Endothelial cell (in vitro differentiated cells): ENCODE measurements at regions not wholly inside any gene's neighbourhood (a gene's known extent, or its start where the extent isn't known, plus 50 kb on each side); places are given as distances from the start of the nearest gene placed in this dataset.
"Not testable (repeated sequence)": the region's sequence is repeated elsewhere in the genome, so short reads cannot be mapped to it uniquely, and the experiment has no call there.

Experiments used
- DNase-seq: peaks from one replicate; pipeline ENCODE4 v3.0.0; 2021; ENCODE audit warnings: low spot score
- H3K27ac Mint-ChIP-seq: one replicate; pipeline ENCODE4 v1.8.0; 2021; ENCODE audit warnings: mixed read lengths, inconsistent platforms; ENCODE audit not compliant: unreplicated experiment
- H3K27me3 Mint-ChIP-seq: one replicate; pipeline ENCODE4 v1.8.0; 2021; ENCODE audit warnings: mild to moderate bottlenecking, moderate library complexity, mixed read lengths, inconsistent platforms; ENCODE audit not compliant: unreplicated experiment
- H3K36me3 Mint-ChIP-seq: one replicate; pipeline ENCODE4 v1.8.0; 2021; ENCODE audit warnings: mild to moderate bottlenecking, low read depth, mixed read lengths, inconsistent platforms; ENCODE audit not compliant: unreplicated experiment
- H3K4me1 Mint-ChIP-seq: one replicate; pipeline ENCODE4 v1.8.0; 2021; ENCODE audit warnings: mild to moderate bottlenecking, mixed read lengths, inconsistent platforms; ENCODE audit not compliant: unreplicated experiment
- H3K4me3 Mint-ChIP-seq: one replicate; pipeline ENCODE4 v1.8.0; 2021; ENCODE audit warnings: mild to moderate bottlenecking, mixed read lengths, inconsistent platforms; ENCODE audit not compliant: unreplicated experiment
- H3K9me3 Mint-ChIP-seq: one replicate; pipeline ENCODE4 v1.8.0; 2021; ENCODE audit warnings: mixed read lengths, inconsistent platforms; ENCODE audit not compliant: unreplicated experiment
- CTCF ChIP-seq: fragments of 200-600 bp; sonication (generic); IDR thresholded peaks from one replicate; pipeline ENCODE4 v1.5.0; 2021; ENCODE audit warnings: antibody characterized with exemption; ENCODE audit not compliant: unreplicated experiment

DNA sequence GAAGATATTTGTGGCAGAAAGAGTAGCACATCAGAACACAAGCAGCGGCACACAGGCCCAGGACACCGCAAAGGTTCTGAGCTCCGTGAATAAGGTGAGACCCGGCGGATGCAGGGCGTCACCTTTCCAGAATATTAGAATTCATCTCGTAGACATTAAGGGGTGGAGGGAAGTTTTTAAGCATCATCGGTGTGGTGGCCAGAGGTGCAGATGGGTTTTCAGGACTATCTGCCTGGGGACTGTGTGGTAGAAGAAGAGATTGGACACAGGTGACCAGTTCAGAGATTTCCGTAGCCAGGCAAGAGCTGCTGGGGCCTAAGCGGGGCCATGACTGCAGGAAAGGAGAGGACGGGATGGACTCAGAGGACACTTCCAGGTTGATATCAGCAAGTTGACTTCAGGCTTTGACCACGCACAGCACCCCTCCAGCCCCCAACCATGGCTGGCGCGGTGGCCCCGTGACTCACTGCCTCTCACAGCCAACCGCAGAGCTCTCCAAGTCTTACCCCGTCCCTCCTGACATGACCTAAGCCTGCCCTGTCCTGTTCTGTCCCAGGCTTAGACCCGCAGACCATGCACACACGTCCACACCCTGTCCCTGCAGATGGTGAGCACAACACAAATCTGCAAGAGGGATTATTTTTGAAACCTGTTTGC lies 97.2 kb downstream of the OAT start:
- no peak overlapping the region for H3K4me3 Mint-ChIP-seq
- H3K27ac Mint-ChIP-seq, result no peak overlapping the region
- DNase-seq, result no peak
- no peaks in the 10 kb centered on the region for H3K9me3 Mint-ChIP-seq
- H3K4me1 Mint-ChIP-seq, result peaks cover 5% of the 10 kb centered on the region
- no peaks in the 10 kb centered on the region for H3K36me3 Mint-ChIP-seq
- TF ChIP-seq CTCF, result no peak
- peaks cover 9% of the 10 kb centered on the region for H3K27me3 Mint-ChIP-seq

GRCh38 chr10:124320778-124321432 lies 97.8 kb downstream of the OAT start:
- H3K27ac Mint-ChIP-seq, result no peak overlapping the region
- no peak overlapping the region for H3K4me3 Mint-ChIP-seq
- peaks cover 5% of the 10 kb centered on the region for H3K4me1 Mint-ChIP-seq
- H3K36me3 Mint-ChIP-seq, result no peaks in the 10 kb centered on the region
- no peak for DNase-seq
- TF ChIP-seq CTCF, result no peak
- peaks cover 9% of the 10 kb centered on the region for H3K27me3 Mint-ChIP-seq
- H3K9me3 Mint-ChIP-seq, result no peaks in the 10 kb centered on the region

- DNase-seq, result no peak
- H3K27ac Mint-ChIP-seq, result no peak overlapping the region
- no peaks in the 10 kb centered on the region for H3K9me3 Mint-ChIP-seq
- H3K4me1 Mint-ChIP-seq, result peaks cover 5% of the 10 kb centered on the region
- H3K27me3 Mint-ChIP-seq, result peaks cover 9% of the 10 kb centered on the region
- no peak overlapping the region for H3K4me3 Mint-ChIP-seq
- no peaks in the 10 kb centered on the region for H3K36me3 Mint-ChIP-seq
- TF ChIP-seq CTCF, result no peak
Measured at GRCh38 chr10:124319926-124320391, 98.8 kb downstream of the OAT start.

DNA sequence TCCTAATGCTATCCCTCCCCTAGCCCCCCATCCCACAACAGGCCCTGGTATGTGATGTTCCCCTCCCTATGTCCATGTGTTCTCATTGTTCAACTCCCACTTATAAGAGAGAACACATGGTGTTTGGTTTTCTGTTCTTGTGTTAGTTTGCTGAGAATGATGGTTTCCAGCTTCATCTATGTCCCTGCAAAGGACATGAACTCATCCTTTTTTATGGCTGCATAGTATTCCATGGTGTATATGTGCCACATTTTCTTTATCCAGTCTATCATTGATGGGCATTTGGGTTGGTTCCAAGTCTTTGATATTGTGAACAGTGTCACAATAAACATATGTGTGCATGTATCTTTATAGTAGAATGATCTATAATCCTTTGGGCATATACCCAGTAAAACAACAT lies 99.2 kb downstream of the OAT start:
- H3K9me3 Mint-ChIP-seq, H3K36me3 Mint-ChIP-seq, H3K27ac Mint-ChIP-seq, H3K4me1 Mint-ChIP-seq, DNase-seq, H3K4me3 Mint-ChIP-seq: not testable (repeated sequence)
- peaks cover 10% of the 10 kb centered on the region for H3K27me3 Mint-ChIP-seq

DNA sequence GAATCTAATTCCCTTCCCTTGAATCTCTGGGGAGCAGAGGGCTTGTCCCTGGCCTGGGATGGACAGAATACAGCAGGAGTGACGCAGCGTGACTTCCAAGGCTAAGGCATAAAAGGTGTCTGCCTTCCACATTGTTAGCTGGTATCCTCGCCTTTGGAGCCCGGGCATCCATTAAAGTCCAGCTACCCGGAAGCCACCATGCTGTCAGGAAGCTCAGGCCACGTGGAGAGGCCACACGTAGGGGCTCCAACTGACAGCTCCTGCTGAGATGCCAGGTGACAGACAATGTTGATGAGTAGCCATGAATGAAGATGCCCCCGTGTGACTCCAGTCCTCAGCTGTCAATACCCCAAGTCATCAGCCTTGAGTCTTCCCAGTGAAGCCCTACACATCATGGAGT lies 99.9 kb downstream of the OAT start:
- H3K27ac Mint-ChIP-seq, result no peak overlapping the region
- peaks cover 5% of the 10 kb centered on the region for H3K4me1 Mint-ChIP-seq
- no peaks in the 10 kb centered on the region for H3K9me3 Mint-ChIP-seq
- no peaks in the 10 kb centered on the region for H3K36me3 Mint-ChIP-seq
- peaks cover 10% of the 10 kb centered on the region for H3K27me3 Mint-ChIP-seq
- no peak for DNase-seq
- H3K4me3 Mint-ChIP-seq, result no peak overlapping the region
- no peak for TF ChIP-seq CTCF
